ENCODE measurements at regions not wholly inside any gene's neighbourhood (a gene's known extent, or its start where the extent isn't known, plus 50 kb on each side); places are given as distances from the start of the nearest gene placed in this dataset.
"Not testable (repeated sequence)": the region's sequence is repeated elsewhere in the genome, so short reads cannot be mapped to it uniquely, and the experiment has no call there.

GRCh38 chr15:24268536-24269165 is 406.9 kb upstream of the NPAP1 start:
- intact Hi-C loops (cut with micrococcal nuclease); DNase-seq (ENCODE audit: low spot score); H3K27ac Mint-ChIP-seq; H3K27me3 Mint-ChIP-seq (ENCODE audit: insufficient read depth); H3K36me3 Mint-ChIP-seq (ENCODE audit: low read depth); H3K4me1 Mint-ChIP-seq (ENCODE audit: low read depth); H3K4me3 Mint-ChIP-seq: not testable (repeated sequence)
- peaks cover 34% of the 10 kb centered on the region for H3K9me3 Mint-ChIP-seq

GRCh38 chr15:24269166-24269571 is 406.4 kb upstream of the NPAP1 start:
- Mint-ChIP-seq H3K36me3 (ENCODE audit: low read depth) (no peaks in the 10 kb centered on the region), H3K27me3 (ENCODE audit: insufficient read depth) (no peaks in the 10 kb centered on the region), H3K9me3 (peaks cover 33% of the 10 kb centered on the region), H3K4me3 (no peak overlapping the region), H3K4me1 (ENCODE audit: low read depth) (no peaks in the 10 kb centered on the region), H3K27ac (no peak overlapping the region)
- intact Hi-C loops (cut with micrococcal nuclease) = no loop called here
- no peak for DNase-seq (ENCODE audit: low spot score)

- DNase-seq (ENCODE audit: low spot score) = no peak
Measured at GRCh38 chr15:24269923-24270322, 405.7 kb upstream of the NPAP1 start.

GRCh38 chr15:24271496-24272244 is 403.9 kb upstream of the NPAP1 start:
- H3K4me1 Mint-ChIP-seq (ENCODE audit: low read depth); H3K27ac Mint-ChIP-seq; H3K36me3 Mint-ChIP-seq (ENCODE audit: low read depth); intact Hi-C loops (cut with micrococcal nuclease); H3K27me3 Mint-ChIP-seq (ENCODE audit: insufficient read depth); H3K4me3 Mint-ChIP-seq; DNase-seq (ENCODE audit: low spot score): not testable (repeated sequence)
- H3K9me3 Mint-ChIP-seq = peaks cover 29% of the 10 kb centered on the region

More at GRCh38 chr15:24269923-24270322, 405.7 kb upstream of the NPAP1 start:
- H3K27me3 Mint-ChIP-seq (ENCODE audit: insufficient read depth) = no peaks in the 10 kb centered on the region
- intact Hi-C loops (cut with micrococcal nuclease) = no loop called here
- H3K9me3 Mint-ChIP-seq = peaks cover 33% of the 10 kb centered on the region
- H3K36me3 Mint-ChIP-seq (ENCODE audit: low read depth) = no peaks in the 10 kb centered on the region
- no peak overlapping the region for H3K27ac Mint-ChIP-seq
- H3K4me1 Mint-ChIP-seq (ENCODE audit: low read depth) = no peaks in the 10 kb centered on the region
- H3K4me3 Mint-ChIP-seq = no peak overlapping the region

GRCh38 chr15:24292837-24293236 is 382.7 kb upstream of the NPAP1 start:
- Mint-ChIP-seq H3K4me1 (ENCODE audit: low read depth) (no peaks in the 10 kb centered on the region), H3K27ac (no peak overlapping the region), H3K9me3 (peaks cover 10% of the 10 kb centered on the region), H3K4me3 (no peak overlapping the region), H3K36me3 (ENCODE audit: low read depth) (no peaks in the 10 kb centered on the region), H3K27me3 (ENCODE audit: insufficient read depth) (no peaks in the 10 kb centered on the region)
- intact Hi-C loops (cut with micrococcal nuclease) = no loop called here
- no peak for DNase-seq (ENCODE audit: low spot score)

GRCh38 chr15:24300804-24301368 is 374.7 kb upstream of the NPAP1 start:
- intact Hi-C loops (cut with micrococcal nuclease); H3K36me3 Mint-ChIP-seq (ENCODE audit: low read depth); H3K4me3 Mint-ChIP-seq; H3K27me3 Mint-ChIP-seq (ENCODE audit: insufficient read depth); DNase-seq (ENCODE audit: low spot score); H3K27ac Mint-ChIP-seq; H3K4me1 Mint-ChIP-seq (ENCODE audit: low read depth): not testable (repeated sequence)
- peaks cover 10% of the 10 kb centered on the region for H3K9me3 Mint-ChIP-seq

- H3K9me3 Mint-ChIP-seq; intact Hi-C loops (cut with micrococcal nuclease); H3K27me3 Mint-ChIP-seq (ENCODE audit: insufficient read depth); H3K4me3 Mint-ChIP-seq; H3K36me3 Mint-ChIP-seq (ENCODE audit: low read depth); H3K4me1 Mint-ChIP-seq (ENCODE audit: low read depth); DNase-seq (ENCODE audit: low spot score); H3K27ac Mint-ChIP-seq: not testable (repeated sequence)
Measured at GRCh38 chr15:24301999-24302398, 373.6 kb upstream of the NPAP1 start.

GRCh38 chr15:24304747-24305146 is 370.8 kb upstream of the NPAP1 start:
- H3K27ac Mint-ChIP-seq; intact Hi-C loops (cut with micrococcal nuclease); DNase-seq (ENCODE audit: low spot score); H3K27me3 Mint-ChIP-seq (ENCODE audit: insufficient read depth); H3K9me3 Mint-ChIP-seq; H3K36me3 Mint-ChIP-seq (ENCODE audit: low read depth); H3K4me1 Mint-ChIP-seq (ENCODE audit: low read depth); H3K4me3 Mint-ChIP-seq: not testable (repeated sequence)

GRCh38 chr15:24305643-24306042 is 369.9 kb upstream of the NPAP1 start:
- H3K4me3 Mint-ChIP-seq; H3K9me3 Mint-ChIP-seq; H3K27ac Mint-ChIP-seq; intact Hi-C loops (cut with micrococcal nuclease); H3K4me1 Mint-ChIP-seq (ENCODE audit: low read depth); DNase-seq (ENCODE audit: low spot score); H3K36me3 Mint-ChIP-seq (ENCODE audit: low read depth); H3K27me3 Mint-ChIP-seq (ENCODE audit: insufficient read depth): not testable (repeated sequence)

- H3K27ac Mint-ChIP-seq; DNase-seq (ENCODE audit: low spot score); H3K4me1 Mint-ChIP-seq (ENCODE audit: low read depth); intact Hi-C loops (cut with micrococcal nuclease); H3K4me3 Mint-ChIP-seq; H3K36me3 Mint-ChIP-seq (ENCODE audit: low read depth); H3K9me3 Mint-ChIP-seq; H3K27me3 Mint-ChIP-seq (ENCODE audit: insufficient read depth): not testable (repeated sequence)
Measured at GRCh38 chr15:24309700-24310099, 365.9 kb upstream of the NPAP1 start.

GRCh38 chr15:24311692-24312091 is 363.9 kb upstream of the NPAP1 start:
- H3K27ac Mint-ChIP-seq; H3K27me3 Mint-ChIP-seq (ENCODE audit: insufficient read depth); H3K4me1 Mint-ChIP-seq (ENCODE audit: low read depth); intact Hi-C loops (cut with micrococcal nuclease); DNase-seq (ENCODE audit: low spot score); H3K36me3 Mint-ChIP-seq (ENCODE audit: low read depth); H3K4me3 Mint-ChIP-seq: not testable (repeated sequence)
- peaks cover 10% of the 10 kb centered on the region for H3K9me3 Mint-ChIP-seq

- H3K27ac Mint-ChIP-seq; H3K4me1 Mint-ChIP-seq (ENCODE audit: low read depth); H3K4me3 Mint-ChIP-seq; DNase-seq (ENCODE audit: low spot score); intact Hi-C loops (cut with micrococcal nuclease); H3K36me3 Mint-ChIP-seq (ENCODE audit: low read depth); H3K27me3 Mint-ChIP-seq (ENCODE audit: insufficient read depth): not testable (repeated sequence)
- peaks cover 24% of the 10 kb centered on the region for H3K9me3 Mint-ChIP-seq
Measured at GRCh38 chr15:24316326-24316725, 359.2 kb upstream of the NPAP1 start.

- intact Hi-C loops (cut with micrococcal nuclease) = no loop called here
- Mint-ChIP-seq H3K27me3 (ENCODE audit: insufficient read depth) (no peaks in the 10 kb centered on the region), H3K36me3 (ENCODE audit: low read depth) (no peaks in the 10 kb centered on the region), H3K27ac (no peak overlapping the region), H3K4me1 (ENCODE audit: low read depth) (no peaks in the 10 kb centered on the region), H3K9me3 (peaks cover 33% of the 10 kb centered on the region), H3K4me3 (no peak overlapping the region)
- DNase-seq (ENCODE audit: low spot score) = no peak
Measured at GRCh38 chr15:24318981-24319380, 356.6 kb upstream of the NPAP1 start.
